ENCODE measurements at regions not wholly inside any gene's neighbourhood (a gene's known extent, or its start where the extent isn't known, plus 50 kb on each side); places are given as distances from the start of the nearest gene placed in this dataset.

GRCh38 chr12:42757624-42758119 lies 168.1 kb upstream of the PRICKLE1 start:
- Histone ChIP-seq H3K27me3 (no peaks in the 10 kb centered on the region), H3K4me3 (no peak overlapping the region), H3K36me3 (no peaks in the 10 kb centered on the region), H3K9me3 (no peaks in the 10 kb centered on the region), H3K27ac (no peak overlapping the region), H3K4me1 (peaks cover 0 to 7% of the 10 kb centered on the region in 2 donors)
- DNase-seq (ENCODE audit: low spot score): no peak
- TF ChIP-seq, protein P1, sequence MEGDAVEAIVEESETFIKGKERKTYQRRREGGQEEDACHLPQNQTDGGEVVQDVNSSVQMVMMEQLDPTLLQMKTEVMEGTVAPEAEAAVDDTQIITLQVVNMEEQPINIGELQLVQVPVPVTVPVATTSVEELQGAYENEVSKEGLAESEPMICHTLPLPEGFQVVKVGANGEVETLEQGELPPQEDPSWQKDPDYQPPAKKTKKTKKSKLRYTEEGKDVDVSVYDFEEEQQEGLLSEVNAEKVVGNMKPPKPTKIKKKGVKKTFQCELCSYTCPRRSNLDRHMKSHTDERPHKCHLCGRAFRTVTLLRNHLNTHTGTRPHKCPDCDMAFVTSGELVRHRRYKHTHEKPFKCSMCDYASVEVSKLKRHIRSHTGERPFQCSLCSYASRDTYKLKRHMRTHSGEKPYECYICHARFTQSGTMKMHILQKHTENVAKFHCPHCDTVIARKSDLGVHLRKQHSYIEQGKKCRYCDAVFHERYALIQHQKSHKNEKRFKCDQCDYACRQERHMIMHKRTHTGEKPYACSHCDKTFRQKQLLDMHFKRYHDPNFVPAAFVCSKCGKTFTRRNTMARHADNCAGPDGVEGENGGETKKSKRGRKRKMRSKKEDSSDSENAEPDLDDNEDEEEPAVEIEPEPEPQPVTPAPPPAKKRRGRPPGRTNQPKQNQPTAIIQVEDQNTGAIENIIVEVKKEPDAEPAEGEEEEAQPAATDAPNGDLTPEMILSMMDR (IDR thresholded peaks at IDR 0.05): no peak

GRCh38 chr12:42756841-42757623 lies 167.5 kb upstream of the PRICKLE1 start:
- H3K27ac ChIP-seq: no peak overlapping the region
- TF ChIP-seq, protein P1 (IDR thresholded peaks at IDR 0.05): no peak
- no peaks in the 10 kb centered on the region for H3K36me3 ChIP-seq
- H3K4me1 ChIP-seq: peaks cover 0 to 7% of the 10 kb centered on the region in 2 donors
- no peaks in the 10 kb centered on the region for H3K27me3 ChIP-seq
- no peak overlapping the region for H3K4me3 ChIP-seq
- DNase-seq (ENCODE audit: low spot score): no peak
- no peaks in the 10 kb centered on the region for H3K9me3 ChIP-seq

- no peaks in the 10 kb centered on the region for H3K27me3 ChIP-seq
- H3K4me1 ChIP-seq: no peaks in the 10 kb centered on the region
- TF ChIP-seq, protein P1 (IDR thresholded peaks at IDR 0.05): no peak
- no peaks in the 10 kb centered on the region for H3K36me3 ChIP-seq
- H3K9me3 ChIP-seq: peaks cover 0 to 10% of the 10 kb centered on the region in 2 donors
- no peak overlapping the region for H3K27ac ChIP-seq
- H3K4me3 ChIP-seq: no peak overlapping the region
- no peak for DNase-seq (ENCODE audit: low spot score)
These were observed 160.8 kb upstream of the PRICKLE1 start for GRCh38 chr12:42750356-42750755.

DNA sequence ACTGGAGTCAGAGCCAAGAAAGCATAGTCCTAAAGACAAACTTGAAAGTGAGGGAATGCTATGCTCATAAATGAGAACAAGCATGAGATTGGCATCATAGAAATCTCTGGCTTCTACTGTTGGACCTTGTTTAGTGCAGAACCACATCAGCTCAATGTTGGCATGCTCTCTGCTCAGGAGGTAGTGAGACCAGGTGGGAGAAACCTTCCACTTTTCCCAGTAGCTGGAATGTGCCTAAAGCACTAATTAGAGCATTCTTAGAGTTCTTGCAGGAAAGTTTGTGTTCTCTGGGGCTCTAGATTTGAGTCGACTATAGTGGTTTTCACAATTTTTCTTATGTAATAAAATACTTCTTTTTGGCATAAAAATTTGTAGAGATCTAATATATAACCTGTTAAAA lies 159.7 kb upstream of the PRICKLE1 start:
- H3K9me3 ChIP-seq: peaks cover 0 to 10% of the 10 kb centered on the region in 2 donors
- TF ChIP-seq, protein P1 (IDR thresholded peaks at IDR 0.05): no peak
- no peak overlapping the region for H3K4me3 ChIP-seq
- H3K36me3 ChIP-seq: no peaks in the 10 kb centered on the region
- no peak for DNase-seq (ENCODE audit: low spot score)
- no peak overlapping the region for H3K27ac ChIP-seq
- peaks cover 0 to 5% of the 10 kb centered on the region in 2 donors for H3K4me1 ChIP-seq
- H3K27me3 ChIP-seq: no peaks in the 10 kb centered on the region

DNA sequence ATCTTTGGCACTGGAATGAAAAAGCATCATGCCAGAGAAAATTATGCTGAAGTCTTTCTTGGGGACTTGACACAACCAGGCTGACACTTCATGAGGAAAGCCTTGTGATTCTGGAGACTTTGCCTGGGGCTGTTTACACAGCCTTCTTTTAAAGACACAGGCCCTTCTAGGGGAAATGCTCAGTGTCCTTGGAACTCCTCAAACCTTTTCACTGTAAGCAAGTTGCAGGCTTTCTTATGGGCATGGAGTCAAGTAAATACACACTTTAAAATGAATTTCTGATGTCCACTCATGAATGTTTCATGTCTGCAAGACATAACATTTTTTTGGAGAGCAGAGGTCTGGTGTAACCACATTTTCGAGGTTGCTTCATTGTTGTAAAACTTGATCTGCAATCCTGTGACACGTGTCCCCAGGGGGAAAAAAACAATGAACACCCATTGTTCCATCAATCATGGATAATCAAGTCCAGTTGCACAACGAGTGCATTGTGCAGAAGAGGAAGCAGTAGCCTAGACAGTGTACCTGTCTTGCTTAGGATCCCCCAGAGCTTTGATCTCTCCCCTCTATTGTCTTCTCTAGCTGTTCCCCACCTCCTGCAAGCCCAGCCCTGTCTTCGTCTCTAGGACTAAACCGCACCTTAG lies 155.1 kb upstream of the PRICKLE1 start:
- TF ChIP-seq, protein P1 (IDR thresholded peaks at IDR 0.05): no peak
- H3K4me3 ChIP-seq: no peak overlapping the region
- peaks cover 0 to 44% of the 10 kb centered on the region in 2 donors for H3K4me1 ChIP-seq
- H3K27ac ChIP-seq: peak overlapping the region in 1 of 2 donors; percentile 84
- no peaks in the 10 kb centered on the region for H3K36me3 ChIP-seq
- H3K9me3 ChIP-seq: peaks cover 0 to 10% of the 10 kb centered on the region in 2 donors
- no peaks in the 10 kb centered on the region for H3K27me3 ChIP-seq
- DNase-seq (ENCODE audit: low spot score): no peak
